ENCODE measurements at regions not wholly inside any gene's neighbourhood (a gene's known extent, or its start where the extent isn't known, plus 50 kb on each side); places are given as distances from the start of the nearest gene placed in this dataset.

DNA sequence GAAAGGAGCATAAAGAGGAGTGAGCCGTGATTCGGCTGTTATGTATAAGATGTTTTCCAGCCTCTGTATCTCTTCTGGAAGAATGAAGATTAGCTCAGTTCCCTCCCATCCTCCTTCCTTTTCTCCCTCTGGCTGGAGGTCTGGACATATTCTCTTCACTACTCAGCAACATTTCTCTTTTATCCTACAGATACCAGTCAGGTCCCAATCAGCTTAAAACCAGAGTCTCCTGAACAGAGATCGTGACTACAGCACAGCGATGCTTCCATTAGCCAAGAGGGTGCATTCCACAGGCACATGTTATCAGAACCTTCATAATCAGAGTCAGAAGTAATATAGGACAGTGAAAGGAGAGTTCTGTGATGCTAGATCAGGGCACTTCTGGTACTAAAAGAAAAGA, 133.9 kb upstream of the SOX4 start:
- in situ Hi-C loops (cut with HindIII; ENCODE audit: low sequenced_read_pairs): no loop called here

DNA sequence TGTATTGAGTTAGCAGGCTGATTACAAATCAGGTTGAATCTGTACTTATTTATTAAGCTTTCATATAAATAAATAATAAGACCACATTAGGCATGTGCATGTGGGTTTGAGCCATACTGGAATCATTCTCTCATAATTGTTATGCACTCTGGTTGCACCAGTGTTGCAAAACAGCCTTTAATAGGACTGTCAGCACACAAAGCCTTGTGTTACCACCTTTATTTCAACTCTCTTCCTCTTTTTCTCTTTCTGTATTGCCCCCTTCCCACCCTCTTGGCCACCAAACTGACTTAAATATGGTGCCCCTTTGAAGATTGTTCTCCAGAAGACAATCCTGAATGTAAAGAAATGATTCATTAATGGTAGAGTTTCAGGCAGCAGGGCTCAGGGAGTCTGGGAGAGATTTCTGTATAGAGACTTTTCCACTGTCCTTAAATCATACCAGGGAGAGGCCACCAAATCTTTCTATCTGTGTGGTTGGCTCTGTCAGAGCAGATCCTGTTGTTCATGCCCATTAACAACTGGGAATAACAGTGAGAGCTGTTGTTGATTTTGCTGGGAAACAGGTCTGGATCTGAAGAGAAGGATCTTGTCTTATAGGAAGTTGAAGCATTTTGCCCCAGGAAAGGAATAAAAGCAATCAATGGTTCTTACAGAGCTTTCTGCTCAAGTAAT, 131.6 kb upstream of the SOX4 start:
- in situ Hi-C loops (cut with HindIII; ENCODE audit: low sequenced_read_pairs): no loop called here

DNA sequence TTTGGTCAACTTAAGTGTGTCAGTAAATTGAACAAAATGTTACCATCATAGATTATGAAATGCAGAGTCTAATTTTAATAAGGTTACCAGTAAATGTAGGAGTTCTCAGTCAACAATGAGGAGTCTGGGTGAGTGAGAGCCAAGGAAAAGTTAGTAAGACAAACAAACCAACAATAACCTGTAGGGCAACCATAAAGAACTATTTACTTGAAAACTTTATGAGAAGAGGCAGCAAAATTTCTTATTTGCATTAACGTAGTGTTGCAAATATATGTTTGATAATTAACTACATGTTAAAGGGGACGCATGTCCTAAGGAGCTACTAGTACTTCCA, 131.1 kb upstream of the SOX4 start:
- in situ Hi-C loops (cut with HindIII; ENCODE audit: low sequenced_read_pairs): no loop called here

DNA sequence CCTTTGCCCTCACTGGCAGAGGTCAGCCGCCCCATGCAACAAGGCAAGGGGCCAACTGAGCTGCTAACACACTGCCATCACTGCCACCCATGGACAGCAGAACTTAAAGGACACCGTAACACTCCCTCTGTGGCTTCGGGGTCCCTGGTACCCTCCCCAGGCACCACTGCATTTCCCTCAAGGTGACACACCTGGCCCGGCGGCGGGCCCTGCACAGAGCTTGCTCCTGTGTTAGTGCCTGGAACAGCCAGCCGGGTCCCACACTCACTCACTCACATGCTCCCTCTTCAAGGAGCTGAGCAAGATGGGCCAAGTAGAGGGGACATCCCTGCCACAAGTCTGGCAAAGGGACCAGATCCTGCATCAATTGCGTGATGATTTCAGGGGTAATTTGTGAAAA, 126.5 kb upstream of the SOX4 start:
- in situ Hi-C loops (cut with HindIII; ENCODE audit: low sequenced_read_pairs): no loop called here

DNA sequence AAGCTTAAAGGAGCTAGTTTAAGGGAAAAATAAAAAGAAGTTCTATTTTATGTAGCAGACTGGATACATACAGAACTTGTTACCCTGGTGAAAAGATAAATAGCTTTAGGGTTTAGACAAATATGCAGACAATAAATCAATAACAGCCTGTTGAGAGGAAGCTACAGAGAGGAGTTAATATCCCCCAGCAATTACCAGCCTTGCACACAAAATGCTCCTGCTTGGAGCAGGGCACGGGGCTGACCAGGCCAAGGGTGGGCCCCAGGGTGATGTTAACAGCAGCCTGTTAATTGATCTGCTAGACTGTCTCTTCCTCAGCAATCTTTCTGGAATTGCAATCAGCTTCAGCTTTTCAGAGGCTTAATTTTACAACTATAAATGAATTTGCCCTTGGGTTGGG, 125.1 kb upstream of the SOX4 start:
- in situ Hi-C loops (cut with HindIII; ENCODE audit: low sequenced_read_pairs): no loop called here

DNA sequence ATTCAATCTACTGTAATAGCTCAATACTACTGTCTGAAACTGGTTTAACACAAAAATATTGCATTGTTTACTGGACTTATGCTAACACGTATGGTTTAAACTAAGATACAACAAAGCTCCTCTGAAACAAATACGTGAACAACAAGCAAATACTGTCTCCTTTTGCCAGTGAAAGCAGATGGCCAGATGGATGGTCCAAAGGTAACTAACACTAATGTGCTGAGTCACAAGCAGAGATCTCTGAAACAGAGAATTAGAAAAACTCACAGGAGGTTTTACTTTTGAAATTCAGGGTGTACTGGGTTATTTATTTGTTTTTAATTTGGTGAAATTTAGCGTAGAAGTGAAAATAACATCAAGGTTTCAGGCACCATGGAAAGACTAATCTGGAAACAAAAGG, 124.3 kb upstream of the SOX4 start:
- in situ Hi-C loops (cut with HindIII; ENCODE audit: low sequenced_read_pairs): no loop called here

DNA sequence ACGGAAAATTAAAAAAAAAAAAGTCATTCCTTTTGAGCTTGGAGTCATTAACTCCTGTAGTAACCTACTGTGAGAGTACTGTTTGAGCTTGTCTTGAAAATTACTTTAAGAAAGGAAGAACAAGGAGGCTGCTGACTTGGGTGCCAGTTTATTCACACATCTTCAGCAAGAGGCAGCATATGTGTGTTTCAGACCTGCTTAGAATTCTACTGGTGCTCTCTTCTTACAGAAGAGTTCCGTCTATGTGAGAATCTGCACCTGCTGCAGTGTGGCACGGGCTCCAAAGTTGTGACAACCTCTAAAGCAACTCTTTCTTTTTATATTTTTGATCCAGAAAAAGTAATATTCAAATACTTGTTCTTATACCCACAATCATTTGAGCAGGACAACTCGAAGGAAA, 117.4 kb upstream of the SOX4 start:
- in situ Hi-C loops (cut with HindIII; ENCODE audit: low sequenced_read_pairs): no loop called here

DNA sequence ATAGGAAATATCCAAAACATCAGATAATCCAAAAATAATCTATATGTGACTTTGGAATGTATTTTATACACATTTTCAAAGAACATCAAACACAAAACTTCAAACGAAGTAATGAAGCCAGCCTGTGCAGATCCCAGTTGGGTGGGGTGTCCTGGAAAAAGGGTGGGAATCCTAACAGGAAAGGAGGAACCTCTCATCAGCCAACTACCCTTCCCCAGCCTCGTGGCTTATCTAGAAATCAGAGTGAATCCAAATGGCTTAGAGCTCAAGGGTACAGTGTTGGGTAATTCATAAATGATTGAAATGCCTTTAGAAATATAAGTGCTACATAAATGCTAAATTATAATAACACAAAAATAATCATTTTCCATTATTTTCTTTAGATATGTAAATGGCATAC, 115.1 kb upstream of the SOX4 start:
- in situ Hi-C loops (cut with HindIII; ENCODE audit: low sequenced_read_pairs): no loop called here

DNA sequence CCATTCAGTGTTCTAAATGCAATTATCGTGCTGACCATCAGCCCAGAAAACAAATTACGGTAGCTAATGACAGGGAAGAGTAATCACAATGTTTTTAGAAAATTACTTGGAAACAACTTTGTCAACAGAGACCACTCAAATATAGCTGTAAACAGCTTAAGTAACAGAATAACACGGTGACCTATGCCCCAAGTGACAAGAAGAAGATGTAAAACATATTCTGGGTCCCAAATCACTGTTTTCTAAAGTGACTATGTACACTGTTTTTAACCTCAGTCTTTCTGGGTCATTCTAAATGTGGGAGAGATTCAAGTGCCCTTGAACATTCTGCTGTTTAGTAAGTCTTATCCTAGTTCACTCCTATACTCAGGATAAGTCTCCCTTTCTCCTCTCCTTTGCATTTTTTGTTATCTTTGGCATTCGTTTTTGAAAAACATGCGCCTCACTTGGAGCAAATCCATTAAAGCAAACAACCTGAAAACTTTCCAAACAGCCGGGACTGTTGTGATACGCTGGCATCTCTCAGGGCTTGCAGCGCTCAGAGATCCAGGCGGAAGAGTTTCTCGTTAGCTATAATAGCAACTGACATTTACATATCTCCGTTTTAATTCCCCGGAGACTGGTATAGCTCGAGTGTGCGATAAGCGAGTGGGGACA, 114.5 kb upstream of the SOX4 start:
- in situ Hi-C loops (cut with HindIII; ENCODE audit: low sequenced_read_pairs): no loop called here

DNA sequence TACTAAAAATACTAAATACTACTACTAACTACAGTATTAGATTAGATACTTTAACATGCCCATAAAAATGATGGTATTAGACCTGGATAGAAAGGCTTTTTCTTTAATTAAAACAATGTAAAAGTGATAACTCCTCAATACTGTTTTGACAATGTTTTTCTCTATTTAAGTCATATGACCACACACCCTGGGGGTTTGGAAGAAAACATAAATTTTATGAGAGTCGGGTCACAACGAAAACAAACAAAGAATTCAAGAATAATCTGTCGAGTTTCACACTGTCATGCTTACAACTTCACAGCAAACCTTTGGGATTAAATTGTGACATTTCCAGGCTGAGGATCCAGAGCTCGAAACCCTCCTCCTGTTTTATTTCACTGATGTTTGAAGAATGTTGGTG, 107.4 kb upstream of the SOX4 start:
- in situ Hi-C loops (cut with HindIII; ENCODE audit: low sequenced_read_pairs): no loop called here

DNA sequence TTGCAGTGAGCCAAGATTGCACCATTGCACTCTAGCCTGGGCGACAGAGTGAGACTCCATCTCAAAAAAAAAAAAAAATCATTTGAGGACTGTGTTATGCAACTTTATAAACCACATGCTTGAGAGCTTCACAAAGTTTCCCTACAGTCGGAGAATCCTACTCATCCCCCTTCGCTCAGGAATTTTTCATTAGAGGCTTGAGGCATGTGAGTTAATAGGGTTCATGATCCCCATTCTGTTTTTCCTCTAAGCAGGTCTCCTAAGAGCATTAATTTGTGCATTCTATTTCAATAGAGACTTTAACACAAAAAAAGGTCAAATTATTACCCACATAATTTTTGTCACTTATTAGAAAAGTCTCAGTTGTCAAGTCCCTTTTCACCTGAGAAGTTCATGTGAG, 103.7 kb upstream of the SOX4 start:
- in situ Hi-C loops (cut with HindIII; ENCODE audit: low sequenced_read_pairs): no loop called here

DNA sequence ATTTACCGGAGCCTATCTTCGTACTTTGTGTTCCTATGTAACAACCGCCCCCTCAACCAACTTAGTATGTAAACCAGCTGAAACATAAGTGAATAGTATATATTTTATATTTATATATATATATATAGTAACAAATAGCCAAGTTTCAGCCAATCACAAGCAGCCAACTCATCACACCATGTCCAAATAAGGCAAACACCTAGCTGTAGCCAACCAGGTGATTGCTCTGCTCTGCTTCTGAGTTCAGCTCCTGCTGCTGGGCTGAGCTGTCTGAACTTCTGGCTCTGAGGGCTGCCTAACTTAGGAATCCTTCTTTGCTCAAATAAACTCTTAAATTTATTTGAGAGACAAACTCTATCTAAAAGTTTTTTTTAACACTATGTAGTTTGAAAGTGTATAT, 101.6 kb upstream of the SOX4 start:
- in situ Hi-C loops (cut with HindIII; ENCODE audit: low sequenced_read_pairs): no loop called here

DNA sequence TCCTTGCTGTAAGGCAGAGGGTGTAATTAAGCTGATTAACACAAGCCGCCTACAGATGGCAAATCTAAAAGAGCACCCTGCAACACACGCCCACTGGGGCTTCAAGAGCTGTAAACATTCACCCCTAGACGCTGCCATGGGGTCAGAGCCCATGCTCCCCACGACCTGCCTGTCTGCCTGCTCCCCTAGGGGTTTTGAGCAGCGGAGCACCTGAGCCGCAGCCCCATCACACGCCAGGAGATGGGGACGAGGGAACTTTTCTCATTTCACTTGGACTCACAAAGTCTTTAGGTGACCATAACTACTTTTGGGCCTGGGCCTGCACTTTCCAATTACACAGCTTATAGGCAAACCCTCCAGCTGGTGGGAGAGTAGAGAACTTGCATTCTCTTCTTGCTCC, 99.0 kb upstream of the SOX4 start:
- in situ Hi-C loops (cut with HindIII; ENCODE audit: low sequenced_read_pairs): no loop called here

DNA sequence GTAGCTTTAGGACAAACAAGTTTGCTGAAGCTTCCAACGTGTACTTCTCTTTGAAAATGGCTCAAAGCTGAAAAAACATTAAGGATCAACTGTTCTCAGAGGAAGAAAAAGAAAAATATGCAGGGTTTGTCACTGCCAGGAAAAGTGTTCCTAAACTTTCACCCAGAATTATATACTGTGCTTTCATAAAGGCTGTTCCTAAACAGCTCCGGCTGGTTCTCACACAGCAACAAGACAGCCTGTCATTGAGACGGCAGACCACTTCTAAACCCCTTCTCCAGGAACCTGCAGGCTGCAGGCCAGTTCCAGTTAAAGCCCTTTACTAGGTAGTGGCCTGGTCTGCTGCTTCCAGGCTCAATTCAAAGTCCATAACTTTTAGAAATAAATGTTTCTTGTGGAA, 97.4 kb upstream of the SOX4 start:
- in situ Hi-C loops (cut with HindIII; ENCODE audit: low sequenced_read_pairs): no loop called here

DNA sequence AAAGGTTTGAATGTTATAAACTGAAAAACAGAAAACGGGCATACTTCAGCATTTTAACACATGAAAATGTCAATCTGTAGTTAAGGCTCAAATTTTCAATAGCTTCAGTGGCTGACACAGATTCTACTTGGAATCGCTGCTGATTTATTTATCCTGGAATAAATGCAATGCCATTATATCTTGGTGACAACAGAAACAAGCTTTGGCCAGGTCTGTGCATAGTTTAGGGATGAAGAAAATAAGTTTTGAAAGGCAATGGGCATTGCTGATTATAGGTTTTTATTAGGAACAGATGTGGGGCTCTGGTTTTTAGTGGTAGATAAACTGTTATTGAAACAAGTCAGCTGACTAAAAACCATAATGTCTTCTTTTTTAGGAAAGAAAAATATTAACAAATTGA, 96.8 kb upstream of the SOX4 start:
- in situ Hi-C loops (cut with HindIII; ENCODE audit: low sequenced_read_pairs): no loop called here

DNA sequence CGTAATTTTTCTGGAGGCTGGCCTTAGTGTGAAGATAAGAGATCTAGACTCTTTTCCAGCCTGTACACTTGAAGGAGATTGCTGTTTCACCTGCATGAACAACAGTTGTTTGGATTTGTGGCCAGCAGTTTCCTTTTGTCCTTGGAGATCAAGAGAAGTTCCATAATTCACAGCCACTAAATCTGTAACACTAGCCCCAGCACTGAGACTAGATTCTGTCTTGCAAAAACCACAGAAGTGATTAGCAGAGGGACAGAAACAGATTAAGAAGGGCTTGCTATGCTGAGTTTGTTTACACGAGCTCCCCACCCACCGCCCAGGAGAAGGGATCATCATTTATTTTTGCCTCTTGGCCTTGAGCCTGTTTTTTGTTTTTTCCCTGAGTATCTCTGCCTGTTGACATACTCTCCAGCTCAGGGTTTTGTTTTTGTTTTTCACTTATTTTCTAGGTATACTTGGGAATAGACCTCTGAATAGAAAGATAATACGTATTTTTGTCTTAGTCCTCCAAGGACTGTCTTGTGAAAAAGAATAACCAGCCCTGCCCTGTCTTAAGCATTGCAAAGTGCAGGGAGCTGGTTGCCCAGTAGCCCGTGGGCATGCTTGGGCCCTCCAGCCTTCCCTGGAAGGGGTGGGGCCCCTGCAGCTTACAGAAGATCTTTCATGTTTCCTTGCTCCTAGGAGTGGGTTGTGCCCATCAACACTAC, 93.1 kb upstream of the SOX4 start:
- in situ Hi-C loops (cut with HindIII; ENCODE audit: low sequenced_read_pairs): no loop called here

DNA sequence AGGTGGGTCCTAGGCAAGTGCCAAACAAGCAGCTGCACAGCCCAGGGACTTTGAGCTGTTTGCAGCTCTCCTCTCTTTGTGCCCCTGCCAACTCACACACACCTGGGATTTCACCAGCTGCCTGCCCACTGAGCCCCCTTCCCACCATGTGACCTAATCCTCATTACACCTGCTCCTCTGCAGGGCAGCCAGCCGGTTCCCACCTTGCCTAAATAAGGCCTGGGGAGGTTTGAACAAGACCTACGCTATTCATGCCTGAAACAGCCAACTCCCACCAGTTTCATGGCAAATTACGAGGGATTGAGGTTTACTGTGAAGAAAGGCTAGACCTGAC, 92.6 kb upstream of the SOX4 start:
- in situ Hi-C loops (cut with HindIII; ENCODE audit: low sequenced_read_pairs): no loop called here

DNA sequence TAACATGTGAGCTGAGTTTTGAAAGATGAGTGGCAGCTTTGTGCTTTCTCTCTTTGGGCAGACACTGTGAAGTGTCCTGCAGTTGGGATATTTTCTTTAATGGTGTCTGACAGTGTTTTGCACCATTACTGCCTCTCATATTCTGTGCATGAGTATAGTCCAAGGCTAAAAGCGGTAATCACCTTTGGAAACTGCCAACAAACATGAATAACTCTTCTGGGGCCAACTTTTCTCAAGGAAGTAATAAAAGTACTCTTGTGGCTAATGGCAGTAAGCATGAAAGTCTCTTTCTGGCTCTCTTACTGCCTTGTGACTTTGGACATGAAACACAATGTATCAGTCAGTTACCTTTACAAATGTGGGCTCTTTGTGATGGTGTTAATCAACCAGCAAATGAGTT, 91.7 kb upstream of the SOX4 start:
- in situ Hi-C loops (cut with HindIII; ENCODE audit: low sequenced_read_pairs): no loop called here

DNA sequence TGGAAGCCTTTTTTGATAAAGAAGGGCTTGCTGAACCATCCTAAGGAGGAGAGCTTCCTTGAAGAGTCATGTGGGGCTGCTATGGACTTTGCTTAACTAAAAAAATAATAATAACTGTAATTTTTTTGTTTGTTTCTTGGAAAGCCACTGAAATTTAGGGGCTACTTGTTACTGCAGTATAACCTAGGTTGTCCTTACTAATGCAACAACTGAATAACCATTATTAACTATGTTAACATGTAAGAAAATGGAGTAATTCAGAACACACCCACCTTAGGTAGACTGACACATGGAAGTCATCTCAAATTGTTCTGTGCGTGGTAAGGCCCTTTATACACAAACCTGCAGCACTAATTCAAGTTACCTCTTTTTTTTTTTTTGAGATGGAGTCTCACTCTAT, 90.9 kb upstream of the SOX4 start:
- in situ Hi-C loops (cut with HindIII; ENCODE audit: low sequenced_read_pairs): no loop called here

DNA sequence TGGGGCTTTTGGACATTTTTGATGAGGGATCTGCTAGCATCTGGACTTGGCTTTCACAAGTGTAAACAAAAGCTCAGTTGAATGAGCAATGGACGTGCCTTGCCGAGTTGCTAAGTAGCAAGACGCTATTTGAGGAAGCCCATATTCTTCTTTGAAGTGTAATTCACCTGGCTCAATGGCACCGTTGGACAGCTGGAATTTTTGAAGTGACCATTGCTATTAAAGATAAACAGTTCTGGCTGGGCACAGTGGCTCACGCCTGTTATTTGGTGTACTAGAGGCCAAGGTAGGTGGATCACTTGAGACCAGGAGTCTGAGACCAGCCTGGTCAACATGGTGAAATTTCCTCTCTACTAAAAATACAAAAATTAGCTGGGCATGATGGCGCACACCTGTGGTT, 88.8 kb upstream of the SOX4 start:
- in situ Hi-C loops (cut with HindIII; ENCODE audit: low sequenced_read_pairs): no loop called here

DNA sequence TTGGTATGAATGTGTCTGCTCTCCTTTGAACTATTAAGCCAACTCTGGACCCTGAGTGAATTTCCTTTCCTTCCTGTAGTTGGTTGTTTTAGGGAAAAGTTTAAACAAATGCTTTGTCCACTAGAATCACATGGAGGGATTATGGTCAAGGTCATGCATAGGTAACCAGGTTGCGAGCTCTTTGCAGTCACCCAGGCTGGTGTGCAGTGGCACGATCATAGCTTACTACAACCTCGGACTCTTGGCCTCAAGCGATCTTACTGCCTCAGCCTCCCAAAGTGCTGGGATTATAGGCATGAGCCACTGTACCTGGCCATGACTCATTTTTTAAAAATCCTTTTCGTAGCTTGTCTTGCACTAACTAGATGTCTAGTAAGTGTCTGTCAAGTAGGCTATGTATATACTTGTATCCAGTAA, 88.0 kb upstream of the SOX4 start:
- in situ Hi-C loops (cut with HindIII; ENCODE audit: low sequenced_read_pairs): no loop called here

DNA sequence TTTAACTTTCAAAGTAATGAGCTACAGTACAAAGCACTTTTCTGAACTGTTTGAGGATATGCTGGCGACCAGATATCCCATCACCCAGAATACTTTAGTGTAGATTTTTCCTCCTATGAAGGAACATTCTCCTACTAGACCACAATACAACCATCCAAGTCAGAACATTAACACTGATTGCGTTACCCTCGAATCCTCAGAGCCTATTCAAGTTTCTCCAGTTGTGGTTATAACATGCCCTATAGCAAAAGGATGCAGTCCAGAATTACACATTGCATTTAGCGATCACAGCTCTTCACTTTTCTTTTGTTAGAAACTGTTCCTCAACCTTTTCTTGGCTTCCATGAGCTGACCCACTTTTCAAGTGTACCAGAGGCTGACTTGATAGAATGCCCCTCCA, 87.4 kb upstream of the SOX4 start:
- in situ Hi-C loops (cut with HindIII; ENCODE audit: low sequenced_read_pairs): no loop called here

DNA sequence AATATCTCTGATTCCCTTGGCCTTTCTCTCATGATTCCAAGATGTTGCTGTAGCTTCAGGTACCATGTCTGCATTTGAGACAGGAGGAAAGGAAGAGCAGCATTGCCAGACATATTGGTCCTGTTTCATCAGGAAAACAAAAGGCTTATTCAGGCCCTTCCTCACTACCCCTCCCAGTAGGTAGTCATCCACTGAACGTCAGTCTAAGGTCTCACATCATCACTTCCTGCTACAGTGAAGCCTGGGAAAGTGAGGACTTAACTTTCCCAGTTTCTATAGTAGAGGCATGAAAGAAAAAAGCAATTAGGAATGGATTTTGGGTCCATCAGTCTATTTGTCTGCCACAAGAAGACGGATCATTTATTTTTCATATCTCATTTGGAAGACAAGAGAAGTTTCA, 85.7 kb upstream of the SOX4 start:
- in situ Hi-C loops (cut with HindIII; ENCODE audit: low sequenced_read_pairs): no loop called here

All from endothelial cell of hepatic sinusoid (primary cell).